Gastrocnemius medialis (tissue), 4 donors: ENCODE measurements at regions not wholly inside any gene's neighbourhood (a gene's known extent, or its start where the extent isn't known, plus 50 kb on each side); places are given as distances from the start of the nearest gene placed in this dataset.
"Not testable (repeated sequence)": the region's sequence is repeated elsewhere in the genome, so short reads cannot be mapped to it uniquely, and the experiment has no call there.

ENCODE experiments used
- ATAC-seq, 2 donors: fragments of 150-250 bp; one replicate each; pipeline ENCODE4 v1.9.1; 2016
- DNase-seq, 2 donors: peaks; one replicate each; pipeline ENCODE4 v3.0.0-alpha.2; 2019
- H3K27ac ChIP-seq, 4 donors: fragments of 200-600 bp; sonication (generic); 1 replicate in 1 of 4; 2 replicates in 3 of 4; pipeline ENCODE4 v1.5.1; 2016 to 2018; ENCODE audit warnings: mild to moderate bottlenecking in 2 of 4, moderate library complexity in 1 of 4
- H3K27me3 ChIP-seq, 3 donors: fragments of 200-600 bp; sonication (generic) in 2 of 3; 1 replicate in 1 of 3; 2 replicates in 2 of 3; pipeline versions ENCODE4 v1.5.1 to v1.6.0; 2016 to 2019; ENCODE audit warnings: mild to moderate bottlenecking in 1 of 3, moderate library complexity in 1 of 3
- H3K36me3 ChIP-seq, 2 donors: fragments of 200-600 bp; sonication (generic) in 1 of 2; one replicate each; pipeline ENCODE4 v1.5.1; 2017 to 2018
- H3K4me1 ChIP-seq, 2 donors: fragments of 200-600 bp; sonication (generic) in 1 of 2; one replicate each; pipeline ENCODE4 v1.5.1; 2016 to 2017; ENCODE audit warnings: mild to moderate bottlenecking in 2 of 2
- H3K4me3 ChIP-seq, 4 donors: fragments of 200-600 bp; sonication (generic) in 3 of 4; 1 replicate in 1 of 4; 2 replicates in 3 of 4; pipeline ENCODE4 v1.5.1; 2016 to 2019; ENCODE audit warnings: mild to moderate bottlenecking in 2 of 4
- H3K9me3 ChIP-seq, 3 donors: fragments of 200-600 bp; sonication (generic) in 2 of 3; 1 replicate in 1 of 3; 2 replicates in 2 of 3; pipeline ENCODE4 v1.5.1; 2016 to 2019
- CTCF ChIP-seq, 5 experiments: fragments of 450-650 bp in 3 of 5; fragments of 200-600 bp in 2 of 5; sonication (generic) in 2 of 5; IDR thresholded peaks in 4 of 5; conservative IDR thresholded peaks in 1 of 5; 1 replicate in 4 of 5; 2 replicates in 1 of 5; pipeline ENCODE4 v1.5.1; 2016 to 2019; ENCODE audit warnings: antibody characterized with exemption in 5 of 5, mild to moderate bottlenecking in 3 of 5, moderate library complexity in 3 of 5
- POLR2A ChIP-seq, 2 donors: fragments of 450-650 bp; IDR thresholded peaks; one replicate each; pipeline ENCODE4 v1.6.1; 2017; ENCODE audit warnings: antibody characterized with exemption in 2 of 2, mild to moderate bottlenecking in 2 of 2, moderate library complexity in 2 of 2
- in situ Hi-C, 4 donors: fragments of 200-750 bp; cut with MboI; loops; one replicate each; pipeline versions ENCODE4 v1.15.0 to v1.8.0; 2017; ENCODE audit warnings: low sequenced_read_pairs in 4 of 4
- intact Hi-C: fragments of 100-400 bp; cut with DNase I; formaldehyde crosslinking; loops from one replicate; pipeline ENCODE4 v1.15.1; 2023; ENCODE audit warnings: low total_unique reads

GRCh38 chr2:143928184-143928583 lies 591.7 kb downstream of the ZEB2 start:
- in situ Hi-C loops (no loop called here), intact Hi-C loops (no loop called here)
- Histone ChIP-seq H3K9me3 (no peaks in the 10 kb centered on the region), H3K27ac (no peak overlapping the region), H3K4me3 (no peak overlapping the region), H3K27me3 (no peaks in the 10 kb centered on the region), H3K36me3 (no peaks in the 10 kb centered on the region), H3K4me1 (no peaks in the 10 kb centered on the region)
- DNase-seq: no peak
- no peak for TF ChIP-seq CTCF (IDR thresholded peaks at IDR 0.05 in 4 of 5, conservative IDR thresholded peaks at IDR 0.05 in 1 of 5)
- TF ChIP-seq POLR2A (IDR thresholded peaks at IDR 0.05): no peak
- ATAC-seq: no peak

- Histone ChIP-seq H3K4me1 (no peaks in the 10 kb centered on the region), H3K36me3 (no peaks in the 10 kb centered on the region), H3K27ac (no peak overlapping the region), H3K9me3 (no peaks in the 10 kb centered on the region), H3K4me3 (no peak overlapping the region), H3K27me3 (no peaks in the 10 kb centered on the region)
- in situ Hi-C loops (no loop called here), intact Hi-C loops (no loop called here)
- no peak for ATAC-seq
- TF ChIP-seq CTCF (IDR thresholded peaks at IDR 0.05 in 4 of 5, conservative IDR thresholded peaks at IDR 0.05 in 1 of 5): no peak
- no peak for TF ChIP-seq POLR2A (IDR thresholded peaks at IDR 0.05)
- no peak for DNase-seq
Observed at GRCh38 chr2:143926736-143927135, 593.2 kb downstream of the ZEB2 start.

GRCh38 chr2:143922261-143922830 lies 597.6 kb downstream of the ZEB2 start:
- H3K4me1 ChIP-seq, in situ Hi-C loops, DNase-seq, H3K36me3 ChIP-seq, H3K9me3 ChIP-seq, ATAC-seq, intact Hi-C loops, H3K27me3 ChIP-seq, H3K27ac ChIP-seq, H3K4me3 ChIP-seq: not testable (repeated sequence)

GRCh38 chr2:143918465-143918989 lies 601.4 kb downstream of the ZEB2 start:
- Histone ChIP-seq H3K4me1 (no peaks in the 10 kb centered on the region), H3K36me3 (no peaks in the 10 kb centered on the region), H3K9me3 (no peaks in the 10 kb centered on the region), H3K27me3 (no peaks in the 10 kb centered on the region), H3K27ac (no peak overlapping the region), H3K4me3 (no peak overlapping the region)
- ATAC-seq (no peak), DNase-seq (no peak)
- intact Hi-C loops: no loop called here
- in situ Hi-C loops: no loop called here
- TF ChIP-seq POLR2A (IDR thresholded peaks at IDR 0.05) (no peak), CTCF (IDR thresholded peaks at IDR 0.05 in 4 of 5, conservative IDR thresholded peaks at IDR 0.05 in 1 of 5) (no peak)

- intact Hi-C loops: no loop called here
- Histone ChIP-seq H3K36me3 (no peaks in the 10 kb centered on the region), H3K4me3 (no peak overlapping the region), H3K27me3 (no peaks in the 10 kb centered on the region), H3K27ac (no peak overlapping the region), H3K9me3 (no peaks in the 10 kb centered on the region), H3K4me1 (no peaks in the 10 kb centered on the region)
- TF ChIP-seq POLR2A (IDR thresholded peaks at IDR 0.05) (no peak), CTCF (IDR thresholded peaks at IDR 0.05 in 4 of 5, conservative IDR thresholded peaks at IDR 0.05 in 1 of 5) (no peak)
- in situ Hi-C loops: no loop called here
- ATAC-seq: no peak
- no peak for DNase-seq
Observed at GRCh38 chr2:143916781-143917180, 603.1 kb downstream of the ZEB2 start.
